GM19035 (cell line): ENCODE measurements at regions not wholly inside any gene's neighbourhood (a gene's known extent, or its start where the extent isn't known, plus 50 kb on each side); places are given as distances from the start of the nearest gene placed in this dataset.

ENCODE experiments used
- ATAC-seq: cut with Tn5 transposase; IDR thresholded peaks from one replicate; pipeline ENCODE4 v1.9.1; 2021; ENCODE audit not compliant: unreplicated experiment

- no peak for ATAC-seq
Observed at GRCh38 chr9:79236466-79236865, 335.3 kb upstream of the TLE4 start.

DNA sequence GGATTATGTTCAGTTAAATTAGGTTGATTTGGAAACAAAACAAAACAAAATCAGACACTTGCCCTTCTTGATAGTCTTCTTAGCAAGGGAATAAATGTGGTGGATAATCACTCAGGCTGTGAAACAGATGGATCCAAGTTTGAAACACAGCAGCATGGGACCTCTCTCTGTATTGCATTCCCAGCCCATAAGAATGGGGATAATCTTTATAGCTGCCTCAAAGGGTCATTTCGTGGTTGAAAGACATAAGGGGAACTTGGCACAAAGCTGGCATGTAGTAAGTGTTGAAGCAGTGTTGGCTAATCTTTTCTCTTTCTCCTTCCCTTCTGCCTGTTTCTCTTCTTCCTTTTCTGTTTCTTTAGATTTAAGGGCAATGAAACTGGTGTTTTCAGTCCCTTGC lies 333.9 kb upstream of the TLE4 start:
- ATAC-seq, result no peak

DNA sequence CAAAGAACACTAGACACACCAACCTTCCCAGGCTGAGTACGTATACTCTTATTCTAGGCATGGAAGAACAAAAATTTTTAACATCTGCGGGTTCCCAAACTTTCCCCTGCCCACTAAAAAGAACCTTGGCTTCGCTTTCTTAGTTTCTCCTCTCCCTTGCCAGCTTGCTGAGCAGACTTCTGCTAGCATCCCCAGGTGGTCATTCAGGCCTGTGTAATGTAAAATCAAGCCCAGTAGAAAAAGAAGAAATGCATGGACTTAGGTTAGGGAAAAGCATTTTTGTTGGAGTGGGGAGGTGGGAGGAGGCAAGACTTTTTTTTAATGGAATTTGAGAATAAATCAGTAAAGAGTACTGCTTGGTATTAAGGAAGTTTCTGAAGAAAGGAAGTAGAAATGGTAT lies 331.0 kb upstream of the TLE4 start:
- ATAC-seq, result no peak

DNA sequence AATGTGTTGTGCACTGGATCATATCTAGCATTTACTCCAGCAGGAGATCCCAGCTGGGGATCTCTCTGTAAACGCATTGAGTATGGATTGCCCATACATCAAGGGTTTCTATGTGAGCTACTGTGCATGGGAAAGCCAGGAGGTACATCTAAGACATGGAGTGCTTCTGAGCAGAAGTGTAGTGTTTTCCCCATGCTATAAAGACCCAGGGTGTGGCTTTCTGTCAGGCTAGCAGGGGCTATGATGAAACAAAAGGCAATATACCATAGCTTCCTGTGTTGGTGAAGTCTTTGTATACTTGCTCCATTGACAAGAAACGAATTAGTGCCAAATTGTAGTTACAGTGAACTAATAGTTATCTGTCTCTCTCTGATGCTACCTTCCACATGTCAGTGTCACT lies 329.3 kb upstream of the TLE4 start:
- no peak for ATAC-seq

- ATAC-seq, result no peak
Observed at GRCh38 chr9:79246170-79246569, 325.6 kb upstream of the TLE4 start.

DNA sequence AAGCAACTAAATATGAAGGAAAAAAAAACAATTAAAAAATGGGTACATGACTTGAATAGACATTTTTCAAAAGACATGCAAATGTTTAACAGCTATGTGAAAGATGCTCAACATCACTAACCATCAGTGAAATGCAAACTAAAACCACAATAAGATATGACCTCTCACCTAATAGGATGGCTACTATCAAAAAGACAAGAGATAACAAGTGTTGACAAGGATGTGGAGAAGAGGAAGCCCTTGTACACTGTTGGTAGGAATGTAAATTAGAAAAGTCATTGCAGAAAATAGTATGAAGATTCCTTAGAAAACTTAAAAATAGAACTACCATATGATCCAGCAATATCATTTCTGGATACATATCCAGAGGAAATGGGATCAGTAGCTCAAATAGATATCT lies 324.7 kb upstream of the TLE4 start:
- no peak for ATAC-seq

DNA sequence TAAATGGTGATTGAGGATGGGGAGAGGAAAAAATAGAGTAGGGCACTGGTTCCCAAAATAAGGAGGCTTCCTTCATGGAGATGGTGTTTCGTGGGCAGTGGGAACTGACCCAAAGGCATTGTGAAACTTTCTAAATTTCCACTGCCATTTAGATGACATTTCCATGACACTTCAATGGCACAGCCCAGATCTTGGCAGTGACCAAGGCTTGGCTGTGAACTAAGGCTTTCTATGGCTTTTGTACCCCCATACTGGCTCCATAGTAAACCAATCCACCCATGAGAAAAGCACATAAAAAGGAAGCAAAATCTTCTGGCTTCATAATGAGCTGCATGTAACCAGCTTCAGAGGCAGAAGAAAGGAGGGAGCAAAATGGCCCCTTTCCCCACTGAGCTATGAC lies 321.0 kb upstream of the TLE4 start:
- no peak for ATAC-seq

DNA sequence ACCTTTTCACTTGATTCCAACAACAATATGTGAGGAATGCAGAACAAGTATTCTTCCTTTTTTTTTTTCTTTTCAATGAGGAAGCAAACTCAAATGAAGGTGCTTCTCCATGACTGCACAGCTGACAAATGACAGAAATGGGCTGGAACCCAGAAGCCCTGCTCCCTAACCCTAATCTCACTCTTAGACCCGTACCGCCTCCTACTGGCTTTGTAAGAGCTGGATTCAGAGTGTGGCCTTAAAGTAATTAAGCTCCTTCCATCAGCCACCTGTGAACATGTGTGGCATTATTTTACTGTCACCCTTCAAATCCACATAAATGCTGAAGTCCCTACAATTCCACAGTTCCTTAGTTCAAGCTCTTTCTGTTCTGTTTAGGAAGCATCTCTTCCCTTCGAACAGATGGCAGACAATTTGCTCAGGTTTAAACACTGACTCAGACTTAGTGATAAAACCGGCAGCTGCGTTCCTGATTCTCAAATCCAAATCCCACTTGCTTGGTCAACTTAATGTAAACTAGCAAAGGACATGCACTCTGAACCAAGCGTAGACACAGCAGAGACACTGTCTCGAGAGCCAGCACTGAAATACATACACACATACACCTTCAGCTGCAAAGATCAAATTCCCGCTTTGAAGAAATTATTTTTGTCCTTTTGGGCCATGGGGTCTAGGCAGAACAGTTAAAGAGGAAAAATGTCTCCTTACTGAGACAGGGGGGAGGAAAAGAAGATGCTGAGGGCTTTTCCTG lies 316.7 kb upstream of the TLE4 start:
- no peak for ATAC-seq

GRCh38 chr9:79255651-79256260 lies 316.0 kb upstream of the TLE4 start:
- ATAC-seq, result no peak

GRCh38 chr9:79256691-79257213 lies 315.0 kb upstream of the TLE4 start:
- no peak for ATAC-seq

GRCh38 chr9:79257228-79257781 lies 314.5 kb upstream of the TLE4 start:
- ATAC-seq, result no peak

GRCh38 chr9:79257790-79258351 lies 313.9 kb upstream of the TLE4 start:
- ATAC-seq, result no peak

- no peak for ATAC-seq
Observed at GRCh38 chr9:79259858-79260257, 311.9 kb upstream of the TLE4 start.

DNA sequence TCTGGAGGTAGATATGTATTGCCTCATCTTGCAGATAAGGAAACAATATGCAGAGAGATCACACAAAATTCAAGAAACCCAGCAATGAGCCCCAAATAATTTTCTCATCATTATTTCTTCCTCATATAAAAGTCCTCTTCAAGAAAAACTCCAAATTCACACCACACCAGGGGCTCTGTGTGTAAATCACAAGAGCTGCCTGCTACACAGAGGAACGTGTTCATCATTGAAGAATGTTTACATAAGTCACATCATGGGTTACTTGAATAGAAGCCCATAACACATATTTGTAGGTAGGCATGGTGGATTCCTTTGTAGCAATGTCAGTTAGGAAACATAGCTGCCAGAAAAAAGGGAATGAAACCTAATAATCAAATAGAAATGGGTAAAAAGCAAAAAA lies 308.1 kb upstream of the TLE4 start:
- no peak for ATAC-seq

- no peak for ATAC-seq
Observed at GRCh38 chr9:79264041-79264440, 307.7 kb upstream of the TLE4 start.

DNA sequence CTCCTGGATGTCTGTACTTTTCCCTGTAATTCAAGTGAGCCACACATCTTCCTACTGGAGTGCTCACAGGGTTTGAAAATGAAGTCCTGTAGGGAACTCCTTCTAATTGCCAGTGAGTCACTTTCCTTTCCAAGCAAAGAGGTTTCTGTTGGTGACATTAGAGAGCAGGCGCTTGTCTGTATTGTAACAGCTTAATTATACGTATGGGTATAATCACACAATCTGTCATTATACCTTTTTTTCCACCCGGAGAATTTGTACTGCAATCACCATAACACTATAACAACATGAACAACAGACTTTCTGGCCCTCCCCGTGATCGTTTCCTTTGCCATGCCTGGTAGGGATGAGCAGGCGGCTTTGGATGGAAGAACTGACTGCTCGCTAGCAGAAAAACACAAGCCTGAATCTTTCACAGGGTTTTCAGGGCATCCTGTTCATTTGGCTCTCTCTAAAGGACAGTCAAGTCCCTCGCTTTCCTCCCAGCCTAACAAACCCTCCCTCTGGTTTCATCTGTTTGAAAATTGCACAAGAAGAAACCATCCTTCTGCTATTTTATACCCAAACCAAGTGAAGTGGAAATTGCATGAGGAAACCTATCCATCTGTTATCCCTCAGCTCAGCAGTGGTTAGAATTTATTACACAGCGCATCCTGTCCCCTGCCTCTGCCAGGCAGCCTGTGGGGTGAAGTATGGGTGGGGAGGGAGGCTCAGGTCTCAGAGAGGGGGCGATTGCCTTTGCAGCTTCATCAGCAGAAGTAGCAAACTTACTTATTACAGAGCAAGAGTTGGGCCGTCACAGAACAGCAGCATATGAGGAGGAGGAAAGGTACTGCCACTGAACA lies 307.0 kb upstream of the TLE4 start:
- no peak for ATAC-seq

DNA sequence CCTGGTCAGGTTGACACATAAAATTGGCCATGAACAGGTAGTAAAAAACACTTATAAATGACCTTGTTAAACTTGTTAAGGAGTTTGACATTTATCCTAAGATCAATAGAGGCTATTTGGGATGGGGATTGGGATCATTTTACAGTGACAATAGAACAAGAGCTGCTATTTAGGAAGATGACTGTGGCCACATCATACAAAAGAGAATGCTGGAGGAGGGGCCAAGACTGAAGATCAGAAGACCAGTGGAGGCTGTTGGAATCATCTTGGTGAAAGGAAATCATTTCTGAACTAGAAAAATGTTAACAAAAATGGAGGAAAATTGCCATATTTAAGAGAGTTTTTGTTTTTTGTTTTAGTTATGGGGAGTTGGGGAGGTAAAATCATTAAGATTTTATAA lies 304.8 kb upstream of the TLE4 start:
- ATAC-seq, result no peak

- no peak for ATAC-seq
Observed at GRCh38 chr9:79268806-79269205, 303.0 kb upstream of the TLE4 start.

DNA sequence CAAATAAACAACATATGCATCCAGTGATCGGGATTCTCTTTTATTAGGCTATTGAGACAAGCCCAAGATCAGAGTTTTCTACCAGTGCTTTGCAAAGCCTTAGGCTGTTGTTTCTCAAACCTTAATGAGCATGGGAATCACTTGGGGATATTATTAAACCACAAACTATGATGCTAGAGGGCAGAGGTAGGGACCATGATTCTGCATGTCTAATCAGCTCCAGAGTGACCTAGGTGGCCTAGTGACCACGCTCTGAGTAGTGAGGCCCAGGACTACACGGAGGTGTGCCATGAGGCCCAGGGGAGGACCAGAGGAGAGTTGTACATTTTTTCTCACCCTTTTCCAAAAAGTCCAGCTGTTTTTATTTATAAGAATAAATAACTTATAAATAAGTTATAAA lies 298.5 kb upstream of the TLE4 start:
- no peak for ATAC-seq

GRCh38 chr9:79279356-79279755 lies 292.4 kb upstream of the TLE4 start:
- ATAC-seq, result no peak

- no peak for ATAC-seq
Observed at GRCh38 chr9:79280691-79281090, 291.1 kb upstream of the TLE4 start.
